Kidney (tissue), 13 donors: ENCODE measurements at regions not wholly inside any gene's neighbourhood (a gene's known extent, or its start where the extent isn't known, plus 50 kb on each side); places are given as distances from the start of the nearest gene placed in this dataset.

Experiments
- DNase-seq, 5 donors: peaks; one replicate each; pipeline ENCODE4 v3.0.0-alpha.2; 2013 to 2020
- FAIRE-seq: peaks from 2 replicates; lab custom pipeline; 2012; peaks lifted over from hg19 to GRCh38; lab: Jason Lieb, UNC
- H3K27ac ChIP-seq, 2 donors: one replicate each; pipeline ENCODE4 v1.7.0; 2013; ENCODE audit warnings: low read depth in 2 of 2, low read length in 2 of 2, inconsistent platforms in 1 of 2
- H3K27me3 ChIP-seq: one replicate; pipeline ENCODE4 v1.7.1; 2013; ENCODE audit warnings: low read length, inconsistent platforms; ENCODE audit not compliant: control insufficient read depth, insufficient read depth
- H3K36me3 ChIP-seq, 3 donors: one replicate each; pipeline versions ENCODE4 v1.7.0 to v1.7.1; 2013; ENCODE audit warnings: low read length in 3 of 3, control low read depth in 1 of 3, inconsistent platforms in 1 of 3; ENCODE audit not compliant: insufficient read depth in 3 of 3, control insufficient read depth in 2 of 3
- H3K4me1 ChIP-seq, 3 donors: one replicate each; pipeline versions ENCODE4 v1.7.0 to v1.7.1; 2013; ENCODE audit warnings: low read length in 3 of 3, inconsistent platforms in 1 of 3, low read depth in 1 of 3; ENCODE audit not compliant: control insufficient read depth in 2 of 3, insufficient read depth in 2 of 3
- H3K4me3 ChIP-seq, 3 donors: one replicate each; pipeline versions ENCODE4 v1.7.0 to v1.8.1; 2013; ENCODE audit warnings: low read length in 3 of 3, control low read depth in 1 of 3, inconsistent platforms in 1 of 3
- H3K9ac ChIP-seq, 3 donors: one replicate each; pipeline versions ENCODE4 v1.7.0 to v1.7.1; 2013; ENCODE audit warnings: low read length in 3 of 3, control low read depth in 1 of 3, inconsistent platforms in 1 of 3
- H3K9me3 ChIP-seq, 3 donors: one replicate each; pipeline versions ENCODE4 v1.7.0 to v1.7.1; 2013; ENCODE audit warnings: low read length in 3 of 3, control low read depth in 1 of 3, inconsistent platforms in 1 of 3; ENCODE audit not compliant: control insufficient read depth in 2 of 3, insufficient read depth in 1 of 3
- intact Hi-C: fragments of 100-400 bp; cut with DNase I; formaldehyde crosslinking; loops from one replicate; pipeline ENCODE4 v1.11.1; 2022
- TF ChIP-seq, protein P1 (sequence below): IDR thresholded peaks from 3 replicates; pipeline ENCODE4 v1.5.1; 2012; ENCODE audit warnings: mild to moderate bottlenecking, moderate library complexity, borderline replicate concordance; ENCODE audit not compliant: insufficient read depth; ENCODE audit errors: extremely low read depth
- donor health status: control.
- donor health status: control.
- donor health status: control.
- donor health status: control.
- donor health status: control.
- donor health status: DM: yes; HTN: yes; CAD: no.
- donor health status: Normal renal cell carcinoma (clear cell type).

DNA sequence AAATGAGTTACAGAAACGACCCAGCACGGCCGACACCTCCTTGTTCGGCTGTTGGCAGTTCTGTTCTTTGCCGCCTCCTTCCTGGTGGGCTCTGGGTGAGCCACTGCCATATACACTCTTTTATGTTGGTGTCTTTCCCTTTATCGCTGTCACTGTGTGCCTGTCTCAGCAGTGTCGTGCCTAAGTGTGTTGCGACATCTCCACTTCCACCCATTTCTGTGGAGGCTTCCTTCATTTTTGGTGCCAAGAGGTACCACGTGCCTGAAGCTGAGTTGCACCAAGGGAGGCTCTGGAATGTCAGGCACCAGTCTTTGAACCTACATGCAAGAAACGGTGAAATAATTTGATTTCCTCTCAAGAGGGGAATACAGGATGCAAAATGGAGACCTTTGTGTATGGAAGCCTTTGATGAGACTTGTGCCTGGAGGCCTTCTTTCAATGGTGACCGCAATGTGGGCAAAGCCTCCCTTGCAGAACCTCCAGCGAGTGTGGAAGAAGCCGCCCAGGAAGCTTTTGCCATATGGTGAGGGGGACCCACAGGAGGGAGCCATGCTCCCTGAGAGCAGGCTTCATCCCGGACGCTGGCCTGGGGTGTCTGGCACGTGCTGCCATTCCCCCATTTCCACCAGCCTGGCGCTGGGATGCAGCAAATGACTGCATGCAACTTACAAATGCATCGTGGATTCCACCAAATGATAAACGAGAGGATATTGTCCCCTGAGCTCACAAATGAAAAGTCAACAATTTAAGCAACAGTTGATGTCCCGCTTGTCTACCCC, 136.2 kb downstream of the TEX29 start:
- H3K4me3 ChIP-seq: no peak overlapping the region
- H3K27ac ChIP-seq: no peak overlapping the region
- no peaks in the 10 kb centered on the region for H3K27me3 ChIP-seq
- intact Hi-C loops: no loop called here
- H3K4me1 ChIP-seq: no peaks in the 10 kb centered on the region
- DNase-seq (no peak), FAIRE-seq (no peak)
- H3K9me3 ChIP-seq: peaks cover 0 to 4% (median 0%) of the 10 kb centered on the region in 3 donors
- H3K36me3 ChIP-seq: no peaks in the 10 kb centered on the region
- H3K9ac ChIP-seq: no peak overlapping the region
- TF ChIP-seq, protein P1, sequence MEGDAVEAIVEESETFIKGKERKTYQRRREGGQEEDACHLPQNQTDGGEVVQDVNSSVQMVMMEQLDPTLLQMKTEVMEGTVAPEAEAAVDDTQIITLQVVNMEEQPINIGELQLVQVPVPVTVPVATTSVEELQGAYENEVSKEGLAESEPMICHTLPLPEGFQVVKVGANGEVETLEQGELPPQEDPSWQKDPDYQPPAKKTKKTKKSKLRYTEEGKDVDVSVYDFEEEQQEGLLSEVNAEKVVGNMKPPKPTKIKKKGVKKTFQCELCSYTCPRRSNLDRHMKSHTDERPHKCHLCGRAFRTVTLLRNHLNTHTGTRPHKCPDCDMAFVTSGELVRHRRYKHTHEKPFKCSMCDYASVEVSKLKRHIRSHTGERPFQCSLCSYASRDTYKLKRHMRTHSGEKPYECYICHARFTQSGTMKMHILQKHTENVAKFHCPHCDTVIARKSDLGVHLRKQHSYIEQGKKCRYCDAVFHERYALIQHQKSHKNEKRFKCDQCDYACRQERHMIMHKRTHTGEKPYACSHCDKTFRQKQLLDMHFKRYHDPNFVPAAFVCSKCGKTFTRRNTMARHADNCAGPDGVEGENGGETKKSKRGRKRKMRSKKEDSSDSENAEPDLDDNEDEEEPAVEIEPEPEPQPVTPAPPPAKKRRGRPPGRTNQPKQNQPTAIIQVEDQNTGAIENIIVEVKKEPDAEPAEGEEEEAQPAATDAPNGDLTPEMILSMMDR: no peak

DNA sequence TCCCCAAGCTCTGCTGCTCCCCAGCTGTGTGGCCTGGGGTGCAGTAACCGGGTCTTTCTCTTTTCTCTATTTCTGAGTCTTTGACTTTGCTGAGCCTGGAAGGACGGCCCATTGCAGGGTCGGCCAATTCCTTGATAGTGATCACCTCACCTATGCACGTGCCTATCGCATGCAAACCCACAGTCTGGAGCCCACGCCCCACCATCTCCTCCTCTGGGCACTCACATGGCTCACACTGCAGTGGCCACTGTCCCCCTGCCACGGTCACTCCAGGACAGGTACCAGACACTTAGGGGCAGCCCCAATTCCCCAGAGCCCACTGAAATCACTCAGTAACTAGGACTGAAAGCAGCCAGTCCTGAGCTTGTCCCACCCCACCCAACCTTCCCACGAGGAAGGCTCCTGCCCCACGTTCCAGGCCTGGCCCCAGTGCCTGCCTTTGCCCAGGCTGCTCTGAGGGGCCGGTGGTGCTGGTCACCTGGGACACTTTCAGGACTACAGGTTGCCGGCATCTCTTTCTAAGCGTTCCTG, 137.6 kb downstream of the TEX29 start:
- TF ChIP-seq, protein P1: no peak
- no peak for DNase-seq
- intact Hi-C loops: no loop called here
- FAIRE-seq: no peak
- H3K27ac ChIP-seq: no peak overlapping the region
- no peaks in the 10 kb centered on the region for H3K4me1 ChIP-seq
- no peaks in the 10 kb centered on the region for H3K36me3 ChIP-seq
- peaks cover 0 to 4% (median 0%) of the 10 kb centered on the region in 3 donors for H3K9me3 ChIP-seq
- no peak overlapping the region for H3K9ac ChIP-seq
- no peak overlapping the region for H3K4me3 ChIP-seq
- no peaks in the 10 kb centered on the region for H3K27me3 ChIP-seq

DNA sequence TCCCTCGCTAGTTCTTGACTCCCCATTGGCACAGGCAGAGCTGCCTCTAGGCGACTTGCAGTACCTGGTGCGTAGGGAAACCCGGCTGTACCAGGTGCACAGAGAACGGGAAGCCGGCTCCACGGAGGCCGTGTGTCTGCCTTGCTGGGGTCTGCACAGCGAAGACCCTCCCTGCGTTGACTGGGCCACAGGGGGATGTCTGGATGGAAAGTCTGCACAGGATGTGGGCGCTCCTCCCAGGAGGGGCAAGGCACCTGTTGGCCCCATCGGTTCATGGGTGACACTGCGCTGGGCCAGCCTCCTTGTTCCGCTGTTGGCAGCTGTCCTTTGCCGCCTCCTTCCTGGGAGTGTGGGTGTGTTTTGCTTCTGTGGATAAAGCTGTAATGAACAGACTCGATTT, 138.3 kb downstream of the TEX29 start:
- Histone ChIP-seq H3K9ac (no peak overlapping the region), H3K27me3 (no peaks in the 10 kb centered on the region), H3K9me3 (peaks cover 0 to 4% (median 0%) of the 10 kb centered on the region in 3 donors), H3K4me3 (no peak overlapping the region), H3K27ac (no peak overlapping the region), H3K4me1 (no peaks in the 10 kb centered on the region), H3K36me3 (no peaks in the 10 kb centered on the region)
- TF ChIP-seq, protein P1: no peak
- intact Hi-C loops: no loop called here
- FAIRE-seq (no peak), DNase-seq (no peak)
